Naive thymus-derived CD4-positive, alpha-beta T cell (primary cell): ENCODE measurements at regions not wholly inside any gene's neighbourhood (a gene's known extent, or its start where the extent isn't known, plus 50 kb on each side); places are given as distances from the start of the nearest gene placed in this dataset.

Experiments
- ATAC-seq: fragments of 150-1000 bp; cut with Tn5 transposase; 2 replicates; pipeline ENCODE4 v1.10.0; 2021; ENCODE audit warnings: mild to moderate bottlenecking, moderate library complexity
- CTCF ChIA-PET: fragments of 350-600 bp; sonication (Branson Sonifier 250); formaldehyde crosslinking; loops from one replicate; lab custom pipeline; 2021; ENCODE audit warnings: antibody characterized with exemption; lab: Charles Lee
- POLR2A ChIA-PET: fragments of 350-600 bp; sonication (Branson Sonifier 250); formaldehyde crosslinking; loops from one replicate; lab custom pipeline; 2021; ENCODE audit warnings: antibody characterized with exemption, inconsistent platforms; lab: Charles Lee
- DNase-seq, 9 donors: peaks; one replicate each; pipeline versions ENCODE4 v3.0.0 to v3.0.0-alpha.2; 2020 to 2022; ENCODE audit warnings: mixed read lengths in 1 of 9
- H3K27ac ChIP-seq: one replicate; pipeline ENCODE4 v1.7.0; 2013; ENCODE audit warnings: mild to moderate bottlenecking, low read depth, low read length, moderate library complexity
- H3K27me3 ChIP-seq, 2 donors: one replicate each; pipeline ENCODE4 v1.7.0; 2013; ENCODE audit warnings: low read length in 2 of 2, mild to moderate bottlenecking in 2 of 2, moderate library complexity in 2 of 2; ENCODE audit not compliant: control insufficient read depth in 2 of 2, insufficient read depth in 2 of 2
- H3K36me3 ChIP-seq, 3 experiments: 1 replicate in 2 of 3; 2 replicates in 1 of 3; pipeline ENCODE4 v1.7.0; 2013; ENCODE audit warnings: low read length in 3 of 3, mild to moderate bottlenecking in 3 of 3, moderate library complexity in 1 of 3; ENCODE audit not compliant: insufficient read depth in 3 of 3, control insufficient read depth in 2 of 3
- H3K4me1 ChIP-seq, 2 donors: one replicate each; pipeline ENCODE4 v1.7.0; 2013; ENCODE audit warnings: low read length in 2 of 2, mild to moderate bottlenecking in 2 of 2, moderate library complexity in 1 of 2; ENCODE audit not compliant: control insufficient read depth in 2 of 2, insufficient read depth in 2 of 2
- H3K4me3 ChIP-seq: 2 replicates; pipeline ENCODE4 v1.7.0; 2013; ENCODE audit warnings: mild to moderate bottlenecking, low read length
- H3K9me3 ChIP-seq, 3 experiments: 1 replicate in 2 of 3; 2 replicates in 1 of 3; pipeline ENCODE4 v1.7.0; 2013; ENCODE audit warnings: low read length in 3 of 3; ENCODE audit not compliant: control insufficient read depth in 2 of 3
- H3K27ac Mint-ChIP-seq, 9 donors: one replicate each; pipeline ENCODE4 v1.8.0; 2020 to 2022; ENCODE audit warnings: mixed read lengths in 9 of 9, mild to moderate bottlenecking in 8 of 9, moderate library complexity in 5 of 9, inconsistent platforms in 2 of 9
- H3K27me3 Mint-ChIP-seq, 5 donors: one replicate each; pipeline ENCODE4 v1.8.0; 2021 to 2022; ENCODE audit warnings: mixed read lengths in 5 of 5, mild to moderate bottlenecking in 1 of 5
- H3K36me3 Mint-ChIP-seq, 5 donors: one replicate each; pipeline ENCODE4 v1.8.0; 2020 to 2022; ENCODE audit warnings: mixed read lengths in 5 of 5, mild to moderate bottlenecking in 3 of 5, inconsistent platforms in 1 of 5
- H3K4me1 Mint-ChIP-seq, 7 donors: one replicate each; pipeline ENCODE4 v1.8.0; 2020 to 2022; ENCODE audit warnings: mixed read lengths in 7 of 7, mild to moderate bottlenecking in 3 of 7, inconsistent platforms in 1 of 7
- H3K4me3 Mint-ChIP-seq, 10 donors: one replicate each; pipeline ENCODE4 v1.8.0; 2020 to 2022; ENCODE audit warnings: mild to moderate bottlenecking in 10 of 10, mixed read lengths in 10 of 10, moderate library complexity in 6 of 10, inconsistent platforms in 2 of 10
- H3K9me3 Mint-ChIP-seq, 11 donors: one replicate each; pipeline ENCODE4 v1.8.0; 2020 to 2022; ENCODE audit warnings: mixed read lengths in 11 of 11, mild to moderate bottlenecking in 4 of 11, inconsistent platforms in 1 of 11, moderate library complexity in 1 of 11
- intact Hi-C, 2 donors: fragments of 100-400 bp; cut with micrococcal nuclease; formaldehyde crosslinking; loops; one replicate each; pipeline ENCODE4 v1.15.1; 2023

DNA sequence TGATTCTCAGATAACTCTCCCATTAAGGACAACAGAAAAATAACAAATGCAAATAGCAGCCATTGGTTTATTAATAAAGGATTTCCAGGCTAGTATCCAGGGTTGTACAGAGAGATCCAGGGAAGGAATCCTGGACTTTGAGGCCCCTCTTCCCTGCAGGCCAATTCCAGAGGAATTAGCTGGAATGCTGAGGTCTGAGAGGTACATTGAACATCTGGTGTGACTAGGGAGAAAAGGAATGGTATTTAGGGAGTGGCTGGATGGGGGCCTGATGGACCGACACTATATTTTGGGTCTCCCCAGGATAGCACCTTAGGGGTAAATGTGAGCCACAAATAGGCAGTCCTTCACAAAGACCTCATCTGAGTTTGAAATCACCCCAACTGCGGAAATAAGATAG lies 924.5 kb downstream of the AACS start:
- no peaks in the 10 kb centered on the region for H3K9me3 ChIP-seq
- ATAC-seq (no peak), DNase-seq (no peak)
- H3K27me3 ChIP-seq, result no peaks in the 10 kb centered on the region
- H3K4me1 ChIP-seq, result no peaks in the 10 kb centered on the region
- Mint-ChIP-seq H3K4me1 (peaks cover 0 to 4% (median 0%) of the 10 kb centered on the region in 7 donors), H3K9me3 (peaks cover 0 to 4% (median 0%) of the 10 kb centered on the region in 11 donors), H3K27me3 (peaks cover 2 to 37% (median 24%) of the 10 kb centered on the region in 5 donors), H3K36me3 (no peaks in the 10 kb centered on the region), H3K4me3 (no peak overlapping the region), H3K27ac (no peak overlapping the region)
- H3K36me3 ChIP-seq, result no peaks in the 10 kb centered on the region
- ChIA-PET POLR2A (no interaction called here), CTCF (no interaction called here)
- intact Hi-C loops, result no loop called here
- no peak overlapping the region for H3K4me3 ChIP-seq
- no peak overlapping the region for H3K27ac ChIP-seq

DNA sequence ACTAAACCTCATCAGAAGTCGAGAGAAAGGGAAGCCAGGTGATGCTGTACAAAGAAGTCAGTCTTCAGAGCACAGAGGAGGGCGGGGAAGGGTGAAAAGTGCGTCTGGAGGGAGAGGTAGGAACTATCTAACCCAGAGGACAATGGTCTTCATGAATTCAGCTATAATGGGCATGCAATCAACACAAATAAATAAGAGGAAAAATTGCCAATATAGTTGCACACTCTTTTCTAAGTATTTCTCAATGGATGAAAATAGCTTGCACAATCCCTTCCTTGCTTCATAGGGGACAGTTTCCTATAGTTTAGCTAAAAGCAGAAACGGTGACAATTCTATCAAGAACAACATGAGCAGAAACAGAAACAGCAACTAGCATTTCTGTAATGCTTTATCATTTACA lies 931.2 kb downstream of the AACS start:
- no peak for ATAC-seq
- Histone ChIP-seq H3K4me3 (no peak overlapping the region), H3K4me1 (no peaks in the 10 kb centered on the region), H3K27ac (no peak overlapping the region), H3K9me3 (no peaks in the 10 kb centered on the region), H3K27me3 (no peaks in the 10 kb centered on the region), H3K36me3 (no peaks in the 10 kb centered on the region)
- CTCF ChIA-PET, result no interaction called here
- intact Hi-C loops, result no loop called here
- DNase-seq, result no peak
- Mint-ChIP-seq H3K27ac (no peak overlapping the region), H3K4me1 (no peaks in the 10 kb centered on the region), H3K9me3 (peaks cover 0 to 2% (median 0%) of the 10 kb centered on the region in 11 donors), H3K27me3 (peaks cover 0 to 5% (median 0%) of the 10 kb centered on the region in 5 donors), H3K36me3 (no peaks in the 10 kb centered on the region), H3K4me3 (no peak overlapping the region)
- POLR2A ChIA-PET, result no interaction called here

DNA sequence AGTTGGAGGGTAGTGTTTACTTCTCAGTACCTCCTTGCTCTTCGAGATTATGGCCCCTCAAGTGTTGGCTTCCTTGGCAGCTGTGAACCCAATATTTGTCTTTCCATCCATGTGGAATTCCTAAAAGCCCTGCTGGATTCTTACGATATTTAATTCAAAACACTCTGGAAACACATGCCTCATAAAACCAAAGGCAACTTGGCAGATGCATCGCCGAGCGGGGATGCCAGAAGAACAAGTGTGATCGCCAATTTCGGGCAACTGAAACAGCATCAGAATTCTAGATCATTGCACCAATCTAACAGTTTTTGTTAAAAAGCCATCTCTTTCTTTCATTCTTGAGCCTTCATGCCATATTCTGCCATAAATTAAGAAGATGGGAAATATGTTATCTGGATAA lies 934.4 kb downstream of the AACS start:
- Mint-ChIP-seq H3K36me3 (no peaks in the 10 kb centered on the region), H3K9me3 (peaks cover 2 to 22% (median 14%) of the 10 kb centered on the region in 11 donors), H3K4me3 (no peak overlapping the region), H3K4me1 (no peaks in the 10 kb centered on the region), H3K27ac (no peak overlapping the region), H3K27me3 (no peaks in the 10 kb centered on the region)
- no peaks in the 10 kb centered on the region for H3K36me3 ChIP-seq
- intact Hi-C loops, result no loop called here
- no peaks in the 10 kb centered on the region for H3K27me3 ChIP-seq
- H3K9me3 ChIP-seq, result peaks cover 0 to 4% (median 0%) of the 10 kb centered on the region in 3 experiments
- no peak for DNase-seq
- no peak for ATAC-seq
- ChIA-PET CTCF (no interaction called here), POLR2A (no interaction called here)
- H3K4me1 ChIP-seq, result no peaks in the 10 kb centered on the region
- no peak overlapping the region for H3K27ac ChIP-seq
- H3K4me3 ChIP-seq, result no peak overlapping the region

DNA sequence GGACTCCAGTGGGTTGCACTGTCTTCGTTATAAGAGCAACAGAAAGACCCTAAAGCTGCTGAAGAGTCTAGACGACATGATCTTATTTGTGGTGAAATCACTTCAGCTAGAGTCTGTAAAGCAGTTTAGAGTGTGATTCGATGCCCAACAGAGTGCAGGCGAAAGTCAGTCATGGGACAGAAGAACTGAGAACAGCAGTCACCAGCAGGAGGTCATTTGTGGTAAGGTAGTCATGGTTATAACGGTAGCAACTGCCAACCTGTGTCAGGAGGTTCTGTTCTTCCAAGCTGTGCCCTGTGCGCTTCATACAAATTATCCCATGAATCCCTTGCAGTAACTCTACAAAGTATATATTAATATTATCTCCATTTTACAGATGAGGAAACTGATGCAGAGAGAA lies 954.1 kb downstream of the AACS start:
- no peak for DNase-seq
- intact Hi-C loops, result no loop called here
- peaks cover 0 to 28% (median 14%) of the 10 kb centered on the region in 11 donors for H3K9me3 Mint-ChIP-seq
- no peak for ATAC-seq
- H3K36me3 ChIP-seq, result no peaks in the 10 kb centered on the region
- no peak overlapping the region for H3K27ac ChIP-seq
- H3K27ac Mint-ChIP-seq, result no peak overlapping the region
- POLR2A ChIA-PET, result no interaction called here
- H3K27me3 ChIP-seq, result no peaks in the 10 kb centered on the region
- peaks cover 0 to 4% (median 0%) of the 10 kb centered on the region in 5 donors for H3K27me3 Mint-ChIP-seq
- no peak overlapping the region for H3K4me3 ChIP-seq
- peaks cover 0 to 7% (median 0%) of the 10 kb centered on the region in 5 donors for H3K36me3 Mint-ChIP-seq
- H3K4me1 ChIP-seq, result no peaks in the 10 kb centered on the region
- CTCF ChIA-PET, result interaction anchor here (0.6 kb wide), 1 partner anchor 133 kb away, joined by 5 read pairs; no protein-coding TSS in a partner anchor
- peaks cover 0 to 8% (median 0%) of the 10 kb centered on the region in 3 experiments for H3K9me3 ChIP-seq
- no peak overlapping the region for H3K4me3 Mint-ChIP-seq
- no peaks in the 10 kb centered on the region for H3K4me1 Mint-ChIP-seq

DNA sequence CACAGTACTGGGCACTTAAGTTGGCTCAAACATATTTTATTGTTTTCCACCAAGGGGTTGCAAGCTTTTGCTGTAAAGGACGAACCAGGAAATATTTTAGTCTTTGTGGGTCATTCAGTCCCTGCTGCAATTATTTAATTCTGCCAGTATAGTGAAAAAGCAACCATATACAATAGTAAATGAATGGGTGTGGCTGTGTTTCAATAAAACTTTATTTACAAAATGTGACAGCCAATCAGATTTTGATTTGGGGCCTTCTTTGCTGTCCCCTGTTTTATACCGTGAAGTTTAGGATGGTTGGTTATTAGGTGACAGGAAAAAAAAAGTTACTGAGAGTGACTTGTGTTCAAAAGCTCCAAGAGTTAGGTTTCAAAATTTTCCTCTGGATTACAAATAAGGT lies 956.4 kb downstream of the AACS start:
- H3K27ac Mint-ChIP-seq, result no peak overlapping the region
- intact Hi-C loops, result no loop called here
- no peaks in the 10 kb centered on the region for H3K4me1 ChIP-seq
- no peaks in the 10 kb centered on the region for H3K27me3 ChIP-seq
- no peaks in the 10 kb centered on the region for H3K4me1 Mint-ChIP-seq
- CTCF ChIA-PET, result no interaction called here
- ATAC-seq (no peak), DNase-seq (no peak)
- peaks cover 0 to 8% (median 0%) of the 10 kb centered on the region in 3 experiments for H3K9me3 ChIP-seq
- H3K27me3 Mint-ChIP-seq, result no peaks in the 10 kb centered on the region
- no peaks in the 10 kb centered on the region for H3K36me3 ChIP-seq
- H3K9me3 Mint-ChIP-seq, result peaks cover 0 to 28% (median 11%) of the 10 kb centered on the region in 11 donors
- H3K27ac ChIP-seq, result no peak overlapping the region
- no peak overlapping the region for H3K4me3 Mint-ChIP-seq
- peaks cover 0 to 7% (median 0%) of the 10 kb centered on the region in 5 donors for H3K36me3 Mint-ChIP-seq
- H3K4me3 ChIP-seq, result no peak overlapping the region
- POLR2A ChIA-PET, result no interaction called here

DNA sequence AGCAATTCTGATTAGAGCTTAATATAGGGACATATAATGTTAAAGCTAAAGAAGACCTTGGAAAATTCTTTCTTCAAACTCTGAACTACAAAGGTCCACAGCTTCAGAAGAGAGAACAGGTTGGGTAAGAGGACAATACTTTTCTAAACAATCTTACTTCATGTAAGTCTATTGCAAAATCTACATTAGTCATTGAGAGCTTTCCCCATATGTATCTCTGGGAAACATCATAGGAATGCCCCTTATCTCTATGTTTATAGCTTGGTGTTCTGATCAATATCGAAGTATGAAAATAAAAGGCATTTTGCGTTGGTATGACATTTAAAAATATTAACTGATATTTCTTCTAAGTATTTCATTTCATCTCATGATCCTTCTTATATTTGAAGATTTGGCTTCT lies 962.6 kb downstream of the AACS start:
- H3K9me3 Mint-ChIP-seq, result peaks cover 0 to 6% (median 3%) of the 10 kb centered on the region in 11 donors
- Histone ChIP-seq H3K4me3 (no peak overlapping the region), H3K4me1 (no peaks in the 10 kb centered on the region), H3K36me3 (no peaks in the 10 kb centered on the region), H3K27ac (no peak overlapping the region), H3K27me3 (no peaks in the 10 kb centered on the region), H3K9me3 (no peaks in the 10 kb centered on the region)
- H3K27ac Mint-ChIP-seq, result no peak overlapping the region
- ChIA-PET CTCF (interaction anchor here (1.4 kb wide), 1 partner anchor 9 kb away, joined by 3 read pairs; no protein-coding TSS in a partner anchor), POLR2A (no interaction called here)
- no peak overlapping the region for H3K4me3 Mint-ChIP-seq
- H3K36me3 Mint-ChIP-seq, result no peaks in the 10 kb centered on the region
- H3K4me1 Mint-ChIP-seq, result no peaks in the 10 kb centered on the region
- intact Hi-C loops, result no loop called here
- no peak for ATAC-seq
- no peaks in the 10 kb centered on the region for H3K27me3 Mint-ChIP-seq
- no peak for DNase-seq

DNA sequence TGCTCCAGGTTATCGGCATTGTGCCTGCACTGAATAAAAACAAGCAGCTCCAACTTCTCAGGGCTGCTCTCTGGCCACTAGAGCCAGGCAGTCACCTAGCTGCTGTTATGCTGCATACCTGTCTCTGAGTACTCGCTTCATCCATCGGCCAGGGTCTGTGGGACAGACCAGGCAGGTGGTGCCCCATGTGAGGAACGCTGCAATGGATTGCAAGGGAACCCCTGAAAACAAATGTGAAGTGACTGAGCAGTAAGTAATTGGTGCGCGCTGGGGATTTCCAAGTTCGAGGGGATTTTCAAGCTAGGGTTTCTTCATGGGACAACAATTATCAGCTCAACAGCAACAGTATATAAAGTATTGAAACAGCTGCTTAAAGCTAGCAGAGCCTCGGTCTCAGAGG lies 965.3 kb downstream of the AACS start:
- intact Hi-C loops, result no loop called here
- CTCF ChIA-PET, result no interaction called here
- H3K4me1 Mint-ChIP-seq, result no peaks in the 10 kb centered on the region
- no peak for ATAC-seq
- no peak for DNase-seq
- Histone ChIP-seq H3K36me3 (no peaks in the 10 kb centered on the region), H3K4me1 (no peaks in the 10 kb centered on the region), H3K27me3 (no peaks in the 10 kb centered on the region), H3K27ac (no peak overlapping the region), H3K4me3 (no peak overlapping the region), H3K9me3 (no peaks in the 10 kb centered on the region)
- no peak overlapping the region for H3K4me3 Mint-ChIP-seq
- peaks cover 0 to 5% (median 0%) of the 10 kb centered on the region in 5 donors for H3K27me3 Mint-ChIP-seq
- H3K36me3 Mint-ChIP-seq, result no peaks in the 10 kb centered on the region
- POLR2A ChIA-PET, result no interaction called here
- H3K9me3 Mint-ChIP-seq, result peaks cover 0 to 6% (median 3%) of the 10 kb centered on the region in 11 donors
- H3K27ac Mint-ChIP-seq, result no peak overlapping the region
